ENCODE measurements at regions not wholly inside any gene's neighbourhood (a gene's known extent, or its start where the extent isn't known, plus 50 kb on each side); places are given as distances from the start of the nearest gene placed in this dataset.

DNA sequence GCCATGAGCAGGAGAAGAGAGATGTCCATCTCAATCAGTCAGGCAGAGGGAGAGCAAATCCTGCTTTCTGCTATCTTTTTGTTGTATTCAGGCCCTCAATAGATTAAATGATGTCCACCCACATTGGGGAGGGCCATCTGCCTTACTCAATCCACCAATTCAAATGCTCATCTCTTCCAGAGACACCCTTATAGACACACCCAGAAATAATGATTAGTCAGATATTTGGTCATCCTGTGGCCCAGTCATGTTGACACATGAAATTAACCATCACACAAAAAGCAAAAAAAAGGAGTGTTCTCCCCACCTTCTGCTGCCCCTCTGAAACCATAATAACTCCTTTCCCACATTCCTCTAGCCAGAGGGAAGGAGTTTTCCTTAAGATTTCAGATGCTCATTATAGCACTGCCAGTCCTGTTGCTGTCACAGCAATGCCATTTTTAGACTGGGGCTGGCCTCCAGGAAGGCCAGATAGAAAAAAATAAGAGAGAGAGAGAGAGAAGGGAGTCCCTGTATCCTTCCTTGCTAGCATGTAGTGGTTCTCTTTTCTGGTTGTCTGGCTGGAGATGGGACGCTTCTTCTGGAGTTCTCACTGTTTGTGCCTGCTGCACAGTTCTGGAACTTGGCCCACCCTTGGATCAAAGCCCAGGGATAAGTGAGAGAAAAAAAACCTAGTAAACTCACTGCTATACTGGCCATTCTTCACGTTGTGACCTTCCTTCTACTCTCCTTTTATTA, 177.7 kb downstream of the RBM46 start:
- TF ChIP-seq CTCF (IDR thresholded peaks at IDR 0.05; ENCODE audit: poor library complexity, severe bottlenecking) (no peak), MXI1 (conservative IDR thresholded peaks at IDR 0.05; ENCODE audit: poor library complexity, severe bottlenecking) (no peak), EZH2 (IDR thresholded peaks at IDR 0.05; ENCODE audit: borderline replicate concordance, insufficient read depth, low read length, poor library complexity, severe bottlenecking) (no peak), SMC3 (conservative IDR thresholded peaks at IDR 0.05; ENCODE audit: poor library complexity) (no peak), EP300 (conservative IDR thresholded peaks at IDR 0.05; ENCODE audit: poor library complexity, severe bottlenecking) (no peak), TAF1 (IDR thresholded peaks at IDR 0.05; ENCODE audit: low read depth) (no peak)
